ENCODE measurements at regions not wholly inside any gene's neighbourhood (a gene's known extent, or its start where the extent isn't known, plus 50 kb on each side); places are given as distances from the start of the nearest gene placed in this dataset.

DNA sequence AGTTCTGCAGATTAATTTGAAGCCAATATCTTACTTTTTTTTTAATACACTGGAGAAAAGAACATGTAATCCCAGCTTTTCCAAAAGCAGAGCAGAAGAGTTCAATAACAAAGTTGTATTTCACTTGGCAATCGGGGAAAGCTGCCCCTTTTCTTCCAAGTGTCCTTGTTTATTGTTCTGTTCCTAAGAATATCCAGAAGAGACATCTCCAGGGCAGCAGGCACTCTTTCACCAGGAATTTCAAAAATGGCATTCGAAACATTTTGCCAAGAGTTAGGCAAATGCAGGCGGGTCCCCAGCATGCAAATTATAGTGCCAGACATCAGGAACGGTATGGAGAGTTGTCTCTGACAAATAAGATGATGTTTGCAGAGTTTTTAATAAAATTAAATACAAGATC, 494.5 kb downstream of the BCOR start:
- TF ChIP-seq POLR2AphosphoS5 (IDR thresholded peaks at IDR 0.05; ENCODE audit: low read depth, low read length), result no peak
- TF ChIP-seq POLR2A (IDR thresholded peaks at IDR 0.05; ENCODE audit: low read depth, low read length), result no peak

Measured in GM12892 (cell line).